WTC11 (cell line): ENCODE measurements at regions not wholly inside any gene's neighbourhood (a gene's known extent, or its start where the extent isn't known, plus 50 kb on each side); places are given as distances from the start of the nearest gene placed in this dataset.

Experiments used
- ATAC-seq: fragments of 200-7000 bp; cut with Tn5 transposase; 2 replicates; pipeline ENCODE4 v1.10.0; 2021; ENCODE audit warnings: mild to moderate bottlenecking, moderate library complexity
- CTCF ChIA-PET: fragments of 300-600 bp; sonication (Branson Sonifier 250); formaldehyde crosslinking; loops from one replicate; lab custom pipeline; 2021; ENCODE audit warnings: antibody characterized with exemption; lab: Charles Lee
- POLR2A ChIA-PET: fragments of 350-600 bp; sonication (Branson Sonifier 250); formaldehyde crosslinking; loops from one replicate; lab custom pipeline; 2021; ENCODE audit warnings: antibody characterized with exemption; lab: Charles Lee
- DNase-seq: peaks from one replicate; pipeline ENCODE4 v3.0.0; 2021; ENCODE audit warnings: low spot score
- H3K27ac Mint-ChIP-seq: 2 replicates; pipeline ENCODE4 v1.8.0; 2021; ENCODE audit warnings: mixed read lengths
- H3K27me3 Mint-ChIP-seq: 2 replicates; pipeline ENCODE4 v1.8.0; 2021; ENCODE audit warnings: low read depth, mild to moderate bottlenecking, moderate library complexity, mixed read lengths
- H3K36me3 Mint-ChIP-seq: 2 replicates; pipeline ENCODE4 v1.8.0; 2021; ENCODE audit warnings: mixed read lengths
- H3K4me1 Mint-ChIP-seq: 2 replicates; pipeline ENCODE4 v1.8.0; 2022; ENCODE audit warnings: mixed read lengths
- H3K4me3 Mint-ChIP-seq: 2 replicates; pipeline ENCODE4 v1.8.0; 2021; ENCODE audit warnings: mild to moderate bottlenecking, moderate library complexity, mixed read lengths
- H3K9me3 Mint-ChIP-seq: 2 replicates; pipeline ENCODE4 v1.8.0; 2021; ENCODE audit warnings: mixed read lengths
- CTCF ChIP-seq: fragments of 200-600 bp; IDR thresholded peaks from 2 replicates; pipeline ENCODE4 v1.8.0; 2022; ENCODE audit warnings: antibody characterized with exemption
- ERG ChIP-seq: fragments of 250-450 bp; sonication (Bioruptor Pico); IDR thresholded peaks from 2 replicates; pipeline ENCODE4 v1.8.0; 2021; ENCODE audit warnings: mild to moderate bottlenecking
- FOXJ3 ChIP-seq: sonication (generic); formaldehyde crosslinking; IDR thresholded peaks from 2 replicates; pipeline ENCODE4 v1.9.0; 2021; ENCODE audit warnings: missing genetic modification reagents, mild to moderate bottlenecking, borderline replicate concordance
- JAZF1 ChIP-seq: fragments of 250-450 bp; sonication (Bioruptor Pico); IDR thresholded peaks from 2 replicates; pipeline ENCODE4 v1.9.0; 2021; ENCODE audit warnings: moderate library complexity, mild to moderate bottlenecking, inconsistent platforms
- JUN ChIP-seq: sonication (generic); formaldehyde crosslinking; IDR thresholded peaks from 2 replicates; pipeline ENCODE4 v1.8.0; 2023; ENCODE audit warnings: mild to moderate bottlenecking, missing genetic modification reagents
- MAX ChIP-seq: sonication (generic); formaldehyde crosslinking; IDR thresholded peaks from 2 replicates; pipeline ENCODE4 v1.8.0; 2022; ENCODE audit warnings: mild to moderate bottlenecking, missing genetic modification reagents
- MYBL2 ChIP-seq: sonication (generic); formaldehyde crosslinking; IDR thresholded peaks from 2 replicates; pipeline ENCODE4 v1.8.1; 2023; ENCODE audit warnings: mild to moderate bottlenecking, moderate library complexity, missing genetic modification reagents
- NR1H2 ChIP-seq: sonication (generic); formaldehyde crosslinking; IDR thresholded peaks from 2 replicates; pipeline ENCODE4 v1.9.0; 2021; ENCODE audit warnings: mild to moderate bottlenecking, moderate library complexity, missing genetic modification reagents
- NR3C1 ChIP-seq: sonication (generic); formaldehyde crosslinking; conservative IDR thresholded peaks from 2 replicates; pipeline ENCODE4 v1.8.1; 2023; ENCODE audit warnings: low read depth, mild to moderate bottlenecking, missing genetic modification reagents
- PRDM15 ChIP-seq: sonication (generic); formaldehyde crosslinking; IDR thresholded peaks from 2 replicates; pipeline ENCODE4 v1.8.0; 2022; ENCODE audit warnings: missing genetic modification reagents
- SMAD4 ChIP-seq: sonication (generic); formaldehyde crosslinking; IDR thresholded peaks from 2 replicates; pipeline ENCODE4 v1.8.0; 2022; ENCODE audit warnings: mild to moderate bottlenecking, missing genetic modification reagents
- TCF7 ChIP-seq: sonication (generic); formaldehyde crosslinking; IDR thresholded peaks from 2 replicates; pipeline ENCODE4 v1.8.0; 2022; ENCODE audit warnings: mild to moderate bottlenecking, low read depth, missing genetic modification reagents, moderate library complexity
- TEAD1 ChIP-seq: sonication (generic); formaldehyde crosslinking; IDR thresholded peaks from 2 replicates; pipeline ENCODE4 v1.8.0; 2022; ENCODE audit warnings: mild to moderate bottlenecking, missing genetic modification reagents
- USF1 ChIP-seq: sonication (generic); formaldehyde crosslinking; IDR thresholded peaks from 2 replicates; pipeline ENCODE4 v1.8.0; 2022; ENCODE audit warnings: mild to moderate bottlenecking, missing genetic modification reagents
- USF2 ChIP-seq: sonication (generic); formaldehyde crosslinking; IDR thresholded peaks from 2 replicates; pipeline ENCODE4 v1.8.1; 2023; ENCODE audit warnings: mild to moderate bottlenecking, missing genetic modification reagents, moderate library complexity
- ZBTB21 ChIP-seq: sonication (generic); formaldehyde crosslinking; IDR thresholded peaks from 2 replicates; pipeline ENCODE4 v1.8.1; 2023; ENCODE audit warnings: mild to moderate bottlenecking, missing genetic modification reagents, borderline replicate concordance
- ZNF121 ChIP-seq: sonication (generic); formaldehyde crosslinking; IDR thresholded peaks from 2 replicates; pipeline ENCODE4 v1.8.0; 2023; ENCODE audit warnings: missing genetic modification reagents
- ZNF138 ChIP-seq: sonication (generic); formaldehyde crosslinking; conservative IDR thresholded peaks from 2 replicates; pipeline ENCODE4 v1.8.1; 2022; ENCODE audit warnings: mild to moderate bottlenecking, moderate library complexity, missing genetic modification reagents
- ZNF232 ChIP-seq: sonication (generic); formaldehyde crosslinking; IDR thresholded peaks from 2 replicates; pipeline ENCODE4 v1.8.0; 2022; ENCODE audit warnings: mild to moderate bottlenecking, missing genetic modification reagents
- ZNF281 ChIP-seq: sonication (generic); formaldehyde crosslinking; IDR thresholded peaks from 2 replicates; pipeline ENCODE4 v1.8.0; 2023; ENCODE audit warnings: mild to moderate bottlenecking, missing genetic modification reagents
- ZNF671 ChIP-seq: fragments of 250-450 bp; sonication (Bioruptor Pico); IDR thresholded peaks from 2 replicates; pipeline ENCODE4 v1.8.0; 2021; ENCODE audit warnings: mild to moderate bottlenecking
- ZSCAN18 ChIP-seq: fragments of 250-450 bp; sonication (Bioruptor Pico); IDR thresholded peaks from 2 replicates; pipeline ENCODE4 v2.1.2; 2022; ENCODE audit warnings: mild to moderate bottlenecking, moderate library complexity

- TF ChIP-seq ZNF281 (CRISPR knock-in tag) (no peak), TCF7 (CRISPR knock-in tag) (no peak), ZSCAN18 (CRISPR knock-in tag) (no peak), ZBTB21 (no peak), USF2 (no peak), MAX (CRISPR knock-in tag) (no peak), JAZF1 (CRISPR knock-in tag) (no peak), MYBL2 (CRISPR knock-in tag) (no peak), FOXJ3 (CRISPR knock-in tag) (no peak), USF1 (CRISPR knock-in tag) (no peak), ZNF232 (CRISPR knock-in tag) (no peak), ERG (CRISPR knock-in tag) (no peak), SMAD4 (no peak)
- TF ChIP-seq, all 79 proteins: peak for 0
Observed at GRCh38 chr20:24768713-24769601, 180.1 kb upstream of the CST7 start (continued).

- no peaks in the 10 kb centered on the region for H3K36me3 Mint-ChIP-seq
- H3K4me1 Mint-ChIP-seq, result peaks cover 15% of the 10 kb centered on the region
- peaks cover 9% of the 10 kb centered on the region for H3K9me3 Mint-ChIP-seq
- DNase-seq (no peak), ATAC-seq (no peak)
- ChIA-PET CTCF (interaction anchor here (0.9 to 1.0 kb wide), 2 partner anchors 12 to 148 kb away, joined by 3 to 4 read pairs; no protein-coding TSS in a partner anchor), POLR2A (no interaction called here)
- no peaks in the 10 kb centered on the region; the same call in 1 of the 2 replicates for H3K27me3 Mint-ChIP-seq
- no peak overlapping the region for H3K27ac Mint-ChIP-seq
- H3K4me3 Mint-ChIP-seq, result no peak overlapping the region
- TF ChIP-seq CTCF, result no peak
- TF ChIP-seq TEAD1 (CRISPR knock-in tag), result no peak
- TF ChIP-seq PRDM15 (CRISPR knock-in tag), result no peak
- no peak for TF ChIP-seq ZNF232 (CRISPR knock-in tag)
- TF ChIP-seq ZNF138, result no peak
- TF ChIP-seq NR1H2 (CRISPR knock-in tag), result no peak
- TF ChIP-seq ZNF121 (CRISPR knock-in tag), result no peak
- TF ChIP-seq ZNF671, result no peak
- no peak for TF ChIP-seq NR3C1 (CRISPR knock-in tag)
- no peak for TF ChIP-seq JUN (CRISPR knock-in tag)
Observed at GRCh38 chr20:24769878-24770627, 179.0 kb upstream of the CST7 start.
